Amniotic stem cell (primary cell): ENCODE measurements at regions not wholly inside any gene's neighbourhood (a gene's known extent, or its start where the extent isn't known, plus 50 kb on each side); places are given as distances from the start of the nearest gene placed in this dataset.
"Not testable (repeated sequence)": the region's sequence is repeated elsewhere in the genome, so short reads cannot be mapped to it uniquely, and the experiment has no call there.

Experiments
- DNase-seq: peaks from one replicate; lab custom pipeline; 2025; lab: John Stamatoyannopoulos, UW

GRCh38 chr22:22946131-22946530 lies 58.5 kb downstream of the IGLL5 start:
- no peak for DNase-seq

DNA sequence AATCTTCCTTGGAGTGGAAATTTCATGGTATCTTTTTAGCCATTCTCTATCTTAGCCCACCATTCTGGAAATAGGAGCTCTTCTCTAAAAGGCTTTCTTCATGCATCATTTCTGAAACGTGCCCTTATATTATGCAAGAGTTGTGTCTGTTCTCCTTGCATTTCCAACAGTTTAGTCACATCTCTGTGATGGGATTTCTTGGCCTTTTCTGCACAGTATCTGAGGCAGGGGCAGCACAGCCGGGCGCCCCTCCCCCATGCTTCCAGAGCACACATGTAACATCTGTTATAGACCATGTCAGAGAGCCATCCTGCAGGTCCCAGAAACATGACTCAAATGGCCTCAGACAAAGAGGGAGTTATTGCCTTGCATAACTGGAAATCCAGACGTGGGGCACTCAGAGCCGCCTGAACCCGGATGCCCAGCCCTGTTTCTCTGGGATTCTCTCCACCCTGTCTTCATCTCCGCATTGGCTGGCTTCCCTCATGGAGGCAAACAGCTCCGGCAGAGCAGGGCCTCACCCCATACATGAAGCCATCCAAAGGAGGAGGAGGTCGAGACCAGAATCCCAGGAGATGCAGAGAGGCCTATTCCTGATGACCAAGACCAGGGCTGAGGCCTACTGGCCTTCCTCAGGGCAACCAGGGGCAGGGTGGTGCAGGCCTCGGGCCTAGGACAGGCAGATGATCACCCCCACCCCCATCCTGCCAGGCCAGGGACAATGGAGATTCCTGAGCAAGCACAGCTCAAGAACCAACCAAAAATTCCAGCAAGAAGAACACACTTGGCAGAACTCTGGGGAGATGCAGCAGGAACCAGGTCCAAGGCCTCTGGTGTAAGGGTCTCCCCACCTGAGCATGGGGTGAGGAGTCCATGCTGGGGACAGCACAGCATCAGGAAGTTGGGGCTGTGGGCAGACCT lies 61.3 kb downstream of the IGLL5 start:
- DNase-seq: no peak

DNA sequence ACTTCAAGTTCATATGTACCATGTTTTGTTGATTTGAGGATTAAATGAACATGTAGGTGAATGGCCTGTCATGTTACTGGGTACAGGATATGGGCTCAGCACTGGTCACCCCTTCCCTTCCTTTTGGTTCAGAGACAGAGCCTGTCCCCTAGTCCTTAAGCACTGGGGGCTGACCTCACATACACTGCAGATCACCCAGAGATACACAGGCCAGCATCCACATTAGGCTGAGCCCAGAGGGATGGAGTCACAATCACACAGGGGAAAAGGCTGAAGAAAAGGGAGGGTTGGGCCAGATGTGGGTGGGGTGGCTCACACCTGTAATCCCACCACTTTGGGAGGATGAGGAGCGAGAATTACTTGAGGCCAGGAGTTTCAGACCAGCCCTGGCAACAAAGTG lies 62.3 kb downstream of the IGLL5 start:
- DNase-seq: no peak

- DNase-seq: no peak
These were observed 63.4 kb downstream of the IGLL5 start for GRCh38 chr22:22951035-22951434.

GRCh38 chr22:22952531-22953280 lies 65.1 kb downstream of the IGLL5 start:
- no peak for DNase-seq

GRCh38 chr22:22953791-22954190 lies 66.2 kb downstream of the IGLL5 start:
- no peak for DNase-seq

- no peak for DNase-seq
These were observed 67.0 kb downstream of the IGLL5 start for GRCh38 chr22:22954656-22955055.

DNA sequence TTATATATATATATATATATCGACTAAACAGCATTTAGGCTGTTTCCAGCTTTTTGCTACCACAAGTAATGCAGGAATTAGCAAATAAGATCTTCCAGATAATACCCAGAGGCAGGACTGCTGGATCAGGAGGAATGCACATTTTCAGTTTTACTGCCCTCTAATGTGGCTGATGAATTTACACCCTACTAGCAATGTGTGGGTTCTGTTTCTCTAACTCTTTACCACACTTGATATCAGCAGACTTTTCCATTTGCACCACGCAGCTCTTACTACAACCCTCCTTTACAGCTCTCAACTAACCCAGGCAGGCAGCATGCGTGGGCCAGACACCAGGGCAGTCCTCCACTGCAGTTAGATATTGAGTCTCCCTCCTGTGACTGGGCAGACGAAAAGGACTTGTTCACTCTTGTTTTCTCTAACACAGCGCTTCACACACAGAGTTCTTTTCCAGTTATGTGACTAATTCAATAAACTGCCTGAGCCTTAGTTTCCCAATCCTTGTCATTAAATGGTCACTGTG lies 67.7 kb downstream of the IGLL5 start:
- no peak for DNase-seq

GRCh38 chr22:22955866-22956535 lies 68.4 kb downstream of the IGLL5 start:
- DNase-seq: no peak

GRCh38 chr22:22957090-22957489 lies 69.5 kb downstream of the IGLL5 start:
- no peak for DNase-seq

DNA sequence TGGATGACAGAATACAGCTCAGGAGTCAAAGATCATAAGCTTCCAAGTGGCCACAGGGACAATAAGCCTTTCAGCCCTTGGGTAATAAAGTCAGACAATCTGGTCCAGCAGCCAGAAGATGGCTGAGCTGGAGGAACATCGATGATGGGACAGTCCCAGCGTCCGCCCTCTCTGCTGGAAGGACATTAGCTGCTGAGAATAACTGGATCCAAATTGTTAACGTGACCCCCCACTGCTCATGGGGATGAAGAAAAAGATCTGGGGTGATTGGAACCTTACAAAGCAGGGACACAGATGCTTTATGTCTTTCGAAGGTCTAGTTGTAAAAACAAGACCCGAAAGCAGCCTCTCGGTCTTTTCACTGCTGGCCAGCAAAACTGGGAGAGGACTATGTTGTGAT lies 71.0 kb downstream of the IGLL5 start:
- no peak for DNase-seq

GRCh38 chr22:22959147-22959827 lies 71.7 kb downstream of the IGLL5 start:
- DNase-seq: peak; percentile 72

- DNase-seq: no peak
These were observed 72.7 kb downstream of the IGLL5 start for GRCh38 chr22:22960307-22960706.

- no peak for DNase-seq
These were observed 74.0 kb downstream of the IGLL5 start for GRCh38 chr22:22961574-22961973.

DNA sequence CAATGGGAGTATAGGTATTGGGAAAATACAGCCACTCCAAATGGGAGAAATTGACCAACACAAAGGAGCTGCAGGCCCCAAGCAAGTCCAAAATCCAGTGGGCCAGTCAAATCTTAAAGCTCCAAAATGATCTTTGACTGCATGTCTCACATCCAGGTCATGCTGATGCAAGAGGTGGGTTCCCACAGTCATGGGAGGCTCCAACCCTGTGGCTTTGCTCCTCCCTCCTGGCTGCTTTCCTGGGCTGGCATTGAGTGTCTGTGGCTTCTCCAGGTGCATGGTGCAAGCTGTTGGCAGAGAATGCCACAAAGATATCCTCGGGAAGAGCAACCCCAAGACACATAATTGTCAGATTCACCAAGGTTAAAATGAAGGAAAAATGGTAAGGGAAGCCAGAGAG lies 80.8 kb downstream of the IGLL5 start:
- DNase-seq: no peak

- not testable (repeated sequence) for DNase-seq
These were observed 85.0 kb downstream of the IGLL5 start for GRCh38 chr22:22972605-22973004.

DNA sequence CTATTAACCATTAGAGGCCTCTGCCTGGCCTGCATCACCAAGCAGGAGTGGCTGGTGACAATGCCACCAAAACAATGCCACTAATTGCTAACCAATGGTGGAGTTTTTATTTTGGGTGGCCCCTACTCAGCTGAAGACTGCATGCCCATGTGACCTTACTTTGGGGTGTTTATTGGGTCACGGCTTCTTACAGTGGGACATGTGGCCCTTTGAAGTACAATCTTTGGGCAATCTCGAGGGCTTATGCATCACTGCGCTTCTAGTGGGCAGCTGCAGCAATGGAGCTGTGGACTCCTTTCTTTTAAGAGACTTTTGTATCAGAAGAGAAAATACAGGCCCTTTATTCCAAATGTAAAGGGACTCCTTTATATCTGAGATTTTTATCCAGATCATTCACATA lies 85.7 kb downstream of the IGLL5 start:
- no peak for DNase-seq

- DNase-seq: no peak
These were observed 86.5 kb downstream of the IGLL5 start for GRCh38 chr22:22974156-22974555.

DNA sequence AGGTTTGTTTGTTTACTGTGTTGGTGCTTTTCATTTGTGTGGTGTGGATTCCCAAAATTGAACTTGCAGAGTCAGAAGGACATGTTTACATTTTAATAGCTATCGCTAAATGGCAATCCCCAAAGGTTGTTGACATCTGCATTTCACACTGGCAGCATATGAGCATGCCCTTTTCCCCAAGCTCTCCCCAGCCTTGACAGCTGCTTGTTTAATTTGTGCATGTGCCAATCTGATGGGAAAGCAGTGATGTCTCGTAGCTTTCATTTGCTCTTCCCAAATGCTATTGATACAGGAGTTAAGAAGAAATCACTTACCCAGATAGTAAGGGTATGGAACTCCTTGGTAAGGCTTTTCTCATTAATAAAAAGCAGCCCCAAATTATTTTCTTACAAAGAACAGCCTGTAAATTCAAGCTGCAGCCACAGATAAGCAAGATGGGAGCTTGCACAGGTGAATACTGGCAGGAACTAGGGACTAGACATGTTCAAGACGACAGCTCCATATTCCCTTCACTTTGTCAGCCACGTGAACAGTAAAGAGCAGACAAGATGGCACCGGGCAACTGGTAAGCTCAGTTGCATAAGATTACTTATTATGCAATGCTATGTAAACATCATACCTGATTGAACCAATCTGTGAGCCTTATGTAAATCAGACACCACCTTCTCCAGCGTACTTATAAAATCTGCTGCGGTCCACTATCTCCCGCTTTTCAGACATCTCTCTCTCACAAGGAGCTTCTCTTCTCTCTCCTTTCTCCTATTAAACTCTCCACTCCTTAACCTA lies 87.4 kb downstream of the IGLL5 start:
- DNase-seq: no peak

DNA sequence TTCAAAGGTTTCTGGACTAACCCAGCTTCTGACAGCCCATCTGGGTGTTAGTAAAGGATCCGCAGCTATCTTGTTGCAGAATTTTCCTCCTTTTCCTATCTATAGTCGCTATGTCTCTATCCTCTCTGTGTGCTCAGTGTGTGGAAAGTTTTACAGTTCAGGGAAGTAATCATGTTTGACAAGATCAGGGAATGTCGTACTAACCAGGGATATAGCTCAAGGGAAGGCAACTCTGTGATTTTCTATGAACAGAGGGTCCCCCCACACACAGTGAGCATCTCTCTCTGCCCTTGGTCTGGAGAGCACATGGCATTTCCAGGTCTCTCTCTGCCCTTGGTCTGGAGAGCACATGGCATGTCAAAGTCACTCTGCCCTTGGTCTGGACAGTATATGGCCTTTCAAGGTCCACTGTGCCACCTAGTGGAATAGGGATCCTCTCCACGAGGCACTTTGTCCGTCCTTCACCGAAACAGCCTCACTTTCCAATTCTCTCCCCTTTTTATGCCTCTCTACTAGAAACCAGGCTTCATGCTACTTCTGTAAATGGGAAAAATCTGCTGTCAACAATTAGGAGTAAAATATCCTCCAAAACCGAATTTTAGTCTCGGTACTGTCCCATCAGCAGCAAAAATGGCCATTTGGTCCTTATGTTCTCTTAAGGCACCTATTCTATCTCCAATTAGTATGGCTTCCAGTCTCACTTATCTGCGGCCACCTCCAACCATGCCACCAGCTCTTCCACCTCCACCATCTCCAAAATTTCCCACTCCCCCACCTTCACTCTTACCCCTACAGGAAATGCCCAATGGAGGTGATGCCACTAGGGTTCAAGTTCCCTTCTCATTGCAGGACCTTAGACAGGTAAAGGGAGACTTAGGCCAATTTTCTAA lies 88.7 kb downstream of the IGLL5 start:
- no peak for DNase-seq
